A204.1 (cell line): ENCODE measurements at regions not wholly inside any gene's neighbourhood (a gene's known extent, or its start where the extent isn't known, plus 50 kb on each side); places are given as distances from the start of the nearest gene placed in this dataset.
"Not testable (repeated sequence)": the region's sequence is repeated elsewhere in the genome, so short reads cannot be mapped to it uniquely, and the experiment has no call there.

Experiments
- FAIRE-seq: peaks from 2 replicates; lab custom pipeline; 2012; peaks lifted over from hg19 to GRCh38; lab: Jason Lieb, UNC

GRCh38 chr2:203585516-203585915 is 50.4 kb upstream of the RAPH1 start:
- FAIRE-seq, result no peak

DNA sequence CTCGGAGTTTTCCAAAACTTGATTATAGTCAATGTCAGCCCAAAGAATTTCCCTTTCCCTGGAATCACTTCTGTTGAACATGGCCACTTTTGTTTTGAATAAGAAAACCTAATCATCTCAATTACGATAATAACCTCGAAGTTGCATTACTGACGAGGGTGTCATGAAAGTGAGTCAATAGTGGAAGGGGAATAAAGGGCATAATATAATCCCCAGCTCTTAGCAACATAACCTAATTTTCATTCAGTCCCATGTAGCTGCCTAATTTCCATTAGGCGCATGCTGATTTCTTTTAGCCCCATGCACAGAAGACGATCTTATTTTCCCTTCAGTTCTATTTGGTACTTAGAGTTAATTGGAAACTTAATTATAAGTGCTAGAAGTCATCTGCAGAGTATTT is 51.1 kb upstream of the RAPH1 start:
- FAIRE-seq, result no peak

- no peak for FAIRE-seq
These were observed 51.6 kb upstream of the RAPH1 start for GRCh38 chr2:203586696-203587095.

DNA sequence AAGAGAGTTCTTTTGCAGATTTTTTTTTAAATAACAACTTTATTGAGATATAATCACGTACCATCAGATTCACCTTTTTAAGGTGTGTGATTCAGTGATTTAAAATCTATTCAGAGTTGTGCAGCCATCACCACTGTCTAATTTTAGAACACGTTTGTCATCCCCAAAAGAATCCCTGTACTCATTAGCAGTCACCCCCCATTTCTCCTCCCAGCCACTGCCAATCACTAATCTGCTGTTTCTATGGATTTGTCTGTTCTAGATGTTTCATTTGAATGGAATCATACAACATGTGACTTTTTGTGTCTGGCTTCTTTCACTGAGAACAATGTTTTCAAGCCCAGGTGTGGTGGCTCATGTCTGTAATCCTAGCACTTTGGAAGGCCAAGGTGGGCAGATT is 55.4 kb upstream of the RAPH1 start:
- FAIRE-seq, result no peak

DNA sequence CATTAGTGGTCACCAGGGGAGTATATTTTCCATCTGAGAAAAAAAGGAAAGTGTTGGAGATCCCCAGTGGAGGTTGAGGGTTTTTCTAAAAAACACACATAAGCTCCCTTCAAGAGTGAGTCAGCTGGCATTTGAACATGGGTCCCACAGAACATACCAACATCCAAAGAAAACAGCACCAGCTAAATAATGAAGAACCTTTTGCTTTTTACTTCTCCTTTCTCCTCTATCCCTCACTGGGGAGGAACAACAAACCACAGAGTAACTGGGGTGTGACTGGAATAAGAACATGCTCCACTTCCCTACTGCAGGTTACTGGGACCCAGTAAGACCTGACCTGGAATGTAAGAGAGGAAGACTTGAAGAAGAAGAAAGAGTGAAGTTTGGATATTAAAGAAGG is 56.5 kb upstream of the RAPH1 start:
- no peak for FAIRE-seq

GRCh38 chr2:203592470-203592869 is 57.4 kb upstream of the RAPH1 start:
- FAIRE-seq, result no peak

- FAIRE-seq, result no peak
These were observed 59.4 kb upstream of the RAPH1 start for GRCh38 chr2:203594541-203594940.

DNA sequence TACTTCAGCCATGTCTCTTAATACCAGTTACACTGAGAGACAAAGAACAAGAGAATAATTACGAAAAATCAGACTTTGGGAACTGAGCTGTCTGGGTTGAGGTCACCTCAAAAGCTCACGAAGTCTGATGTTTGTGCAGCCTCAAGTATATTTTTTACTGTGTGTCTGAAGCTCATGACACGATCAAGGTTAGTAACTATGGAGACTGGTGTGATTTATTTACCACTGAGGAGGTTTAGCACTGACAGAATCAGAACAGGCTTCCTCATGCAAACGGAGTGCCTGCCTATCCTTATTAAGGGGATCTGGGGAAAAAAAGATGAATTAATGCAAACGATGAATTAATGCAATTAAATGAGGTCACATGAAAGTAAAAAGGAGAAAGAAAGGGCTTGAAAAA is 61.1 kb upstream of the RAPH1 start:
- no peak for FAIRE-seq

DNA sequence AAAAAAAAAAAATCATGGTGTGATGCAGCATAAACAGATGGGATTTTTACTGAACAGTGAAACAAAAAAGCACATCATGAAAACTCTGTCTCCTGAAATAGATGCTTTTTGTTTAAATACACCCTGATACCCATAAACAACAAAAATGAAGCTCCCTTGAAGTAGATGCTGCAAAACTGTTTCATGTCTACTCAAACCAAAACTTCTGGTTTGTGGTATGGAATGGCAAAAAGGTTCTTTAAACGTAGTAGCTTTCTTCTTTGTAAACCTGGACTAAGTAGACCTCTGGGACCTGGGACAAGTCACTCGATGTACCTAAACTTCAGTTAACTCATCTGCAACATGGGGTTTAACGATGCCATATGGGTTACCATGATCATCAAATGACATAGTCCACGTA is 64.4 kb upstream of the RAPH1 start:
- FAIRE-seq, result no peak

GRCh38 chr2:203600286-203600685 is 65.2 kb upstream of the RAPH1 start:
- FAIRE-seq, result no peak

DNA sequence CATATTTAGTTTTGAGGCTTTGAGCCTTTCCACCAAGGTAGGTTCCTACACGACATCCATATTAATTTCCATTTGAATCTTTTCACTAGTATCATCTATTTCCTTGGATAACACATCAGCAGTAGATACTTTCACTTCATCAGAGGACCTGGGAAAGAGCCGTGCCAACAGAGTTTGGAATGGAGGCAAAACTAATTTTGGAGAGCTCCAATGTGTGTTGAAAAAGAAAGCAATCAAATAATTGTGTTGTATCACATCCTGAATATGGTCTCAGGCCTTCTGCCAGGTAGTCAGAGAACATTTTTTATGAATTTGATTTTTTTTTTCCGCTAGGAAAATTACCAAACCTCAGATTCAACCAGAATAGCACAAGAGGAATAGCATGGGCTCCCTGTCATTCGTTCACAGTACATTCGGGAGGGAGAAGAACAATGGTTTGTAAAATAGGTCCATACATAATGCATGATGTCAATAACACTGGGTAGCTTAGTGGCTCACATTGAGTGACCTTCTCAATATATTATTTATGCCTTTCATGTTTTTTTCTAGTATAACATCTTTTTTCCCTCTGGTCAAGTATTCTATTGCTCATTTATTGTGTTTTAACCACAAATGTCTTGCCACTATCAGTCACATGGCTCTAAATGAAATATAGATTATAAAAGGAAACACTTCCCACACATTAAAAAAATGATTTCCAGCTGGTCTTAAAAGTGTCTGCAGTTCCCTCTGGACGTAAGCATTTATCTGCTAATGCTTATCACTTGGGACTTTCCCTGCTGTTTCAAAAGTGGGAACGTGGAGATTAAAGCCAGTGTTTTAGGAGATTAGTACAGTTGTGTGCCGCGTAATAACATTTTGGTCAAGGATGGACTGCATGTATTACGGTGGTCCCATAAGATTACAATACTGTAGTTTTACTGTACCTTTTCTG is 68.6 kb upstream of the RAPH1 start:
- no peak for FAIRE-seq

DNA sequence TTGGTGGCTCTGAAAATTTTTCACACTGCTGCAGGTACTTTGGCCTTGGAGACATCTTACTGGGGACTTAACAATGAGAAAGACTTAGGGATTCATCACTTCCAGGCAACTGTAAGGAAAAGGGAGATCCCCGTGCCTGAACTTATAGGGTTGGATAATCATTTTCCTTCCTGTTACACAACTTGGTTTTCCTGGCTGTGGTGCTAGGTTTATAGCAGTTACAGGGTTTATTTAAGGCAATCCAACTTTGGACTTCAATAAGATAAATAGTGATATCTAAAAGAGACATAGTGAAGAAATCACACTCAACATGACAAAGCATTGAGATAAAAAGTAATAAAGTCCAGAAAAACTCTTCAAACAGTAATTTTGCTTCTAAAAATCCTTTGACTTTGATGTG is 70.2 kb upstream of the RAPH1 start:
- no peak for FAIRE-seq

DNA sequence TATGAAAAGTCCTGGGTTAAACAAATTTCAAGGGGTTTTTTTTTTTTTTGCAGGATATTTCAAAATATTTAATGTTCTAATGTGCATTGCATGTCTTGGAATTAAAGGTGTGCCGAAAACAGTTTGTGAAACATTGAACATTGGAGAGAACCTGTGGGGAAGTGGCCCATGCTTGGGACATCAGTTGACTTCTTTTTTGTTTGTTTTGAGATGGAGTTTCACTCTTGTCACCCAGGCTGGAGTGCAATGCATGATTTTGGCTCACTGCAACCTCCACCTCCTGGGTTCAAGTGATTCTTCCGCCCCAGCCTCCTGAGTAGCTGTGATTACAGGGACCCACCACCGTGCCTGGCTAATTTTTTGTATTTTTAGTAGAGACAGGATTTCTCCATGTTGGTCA is 71.0 kb upstream of the RAPH1 start:
- no peak for FAIRE-seq

- FAIRE-seq, result no peak
These were observed 75.5 kb upstream of the RAPH1 start for GRCh38 chr2:203610558-203610957.

DNA sequence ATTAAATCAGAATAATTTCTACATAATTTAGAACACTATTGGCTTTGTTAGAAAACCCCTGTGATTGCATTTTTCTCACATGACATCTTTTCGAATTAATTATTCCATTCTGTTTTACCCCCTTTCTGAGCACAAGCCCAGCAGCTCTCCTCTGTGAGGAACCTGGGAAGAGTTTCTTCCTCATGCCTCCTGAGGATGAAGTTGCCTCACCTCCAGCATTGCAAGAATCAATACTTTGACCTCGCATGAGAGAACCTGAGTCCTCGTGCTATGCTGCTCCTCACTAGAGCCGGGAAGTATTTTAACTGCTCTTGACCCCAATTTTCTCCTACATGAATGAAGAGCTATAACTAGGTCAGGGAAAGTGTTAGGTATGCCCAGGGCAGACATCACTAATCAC is 77.1 kb upstream of the RAPH1 start:
- no peak for FAIRE-seq

- no peak for FAIRE-seq
These were observed 84.3 kb upstream of the RAPH1 start for GRCh38 chr2:203619267-203619878.

DNA sequence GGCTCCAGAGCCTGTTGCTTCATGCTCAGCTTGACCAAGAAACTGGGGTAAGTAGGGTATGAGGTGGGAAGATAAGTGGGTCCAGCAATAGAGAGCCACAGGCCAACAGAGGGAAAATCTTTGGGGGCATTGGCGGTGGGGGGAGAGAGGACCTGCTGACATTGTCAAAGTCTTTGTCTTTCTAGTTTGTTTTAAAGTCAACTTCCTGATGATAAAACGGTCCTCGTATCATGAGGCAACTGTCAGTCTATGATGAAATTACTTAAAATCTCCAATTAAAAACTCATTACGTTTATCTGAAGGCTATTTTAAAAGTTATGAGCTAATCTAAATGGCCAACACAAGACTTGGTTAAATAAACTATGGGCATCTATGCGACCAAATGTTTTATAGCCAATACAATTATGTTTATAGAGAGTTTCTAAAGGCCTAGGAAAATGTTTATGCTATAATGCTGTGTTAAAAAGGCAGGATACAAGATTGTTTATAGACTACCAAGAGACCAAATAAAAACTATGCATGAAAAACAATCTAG is 84.4 kb upstream of the CD28 start:
- FAIRE-seq, result no peak

DNA sequence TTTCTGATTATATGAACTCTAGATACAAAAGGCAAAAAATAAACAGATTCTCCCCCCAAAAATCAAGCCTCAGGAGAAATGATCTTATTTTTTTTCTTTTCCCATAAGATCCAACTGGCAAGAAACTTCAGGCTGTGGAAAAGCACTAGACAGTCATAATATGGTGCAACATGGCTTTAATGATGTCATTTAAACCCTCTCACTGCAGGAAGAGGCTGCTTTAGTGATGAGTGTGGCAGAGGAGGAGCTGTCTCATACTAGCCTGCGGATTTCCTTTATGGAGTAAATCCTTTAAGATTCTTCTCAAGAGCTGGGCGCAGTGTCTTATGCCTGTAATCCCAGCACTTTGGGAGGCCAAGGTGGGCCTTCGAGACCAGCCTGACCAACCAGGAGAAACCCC is 83.3 kb upstream of the CD28 start:
- FAIRE-seq, result no peak

DNA sequence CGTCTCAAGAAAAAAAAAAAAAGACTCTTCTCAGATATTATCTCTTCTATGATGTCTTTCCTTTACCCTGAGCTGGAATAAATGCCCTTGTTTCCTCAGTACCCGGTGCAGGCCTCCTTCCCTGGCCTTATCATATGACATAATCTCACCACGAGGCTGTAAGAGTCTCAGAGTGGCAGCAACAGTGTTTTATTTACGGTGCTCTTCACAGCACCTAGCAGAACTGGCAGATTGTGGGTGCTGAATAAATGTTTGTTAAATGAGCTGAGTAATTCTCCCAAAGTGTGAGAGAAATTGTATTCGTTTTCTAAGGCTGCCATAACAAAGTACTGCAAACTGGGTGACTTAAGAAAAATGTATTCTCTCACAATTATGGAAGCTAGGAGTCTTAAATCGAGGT is 82.8 kb upstream of the CD28 start:
- no peak for FAIRE-seq

GRCh38 chr2:203625701-203626100 is 80.7 kb upstream of the CD28 start:
- no peak for FAIRE-seq

DNA sequence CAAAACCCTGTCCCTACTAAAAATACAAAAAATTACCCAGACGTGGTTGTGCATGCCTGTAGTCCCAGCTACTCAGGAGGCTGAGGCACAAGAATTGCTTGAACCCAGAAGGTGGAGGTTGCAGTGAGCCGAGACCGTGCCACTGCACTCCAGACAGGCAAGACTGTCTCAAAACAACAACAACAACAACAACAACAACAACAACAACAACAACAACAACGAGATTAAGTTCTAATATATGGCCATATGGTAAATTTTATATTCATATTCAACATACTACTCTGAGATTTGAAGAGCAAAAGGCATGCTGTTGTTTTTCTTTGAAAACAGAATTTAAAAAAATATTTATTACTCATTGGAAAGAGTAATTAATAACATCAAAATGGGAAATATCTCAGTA is 80.2 kb upstream of the CD28 start:
- not testable (repeated sequence) for FAIRE-seq

- FAIRE-seq, result no peak
These were observed 79.3 kb upstream of the CD28 start for GRCh38 chr2:203626952-203627681.

DNA sequence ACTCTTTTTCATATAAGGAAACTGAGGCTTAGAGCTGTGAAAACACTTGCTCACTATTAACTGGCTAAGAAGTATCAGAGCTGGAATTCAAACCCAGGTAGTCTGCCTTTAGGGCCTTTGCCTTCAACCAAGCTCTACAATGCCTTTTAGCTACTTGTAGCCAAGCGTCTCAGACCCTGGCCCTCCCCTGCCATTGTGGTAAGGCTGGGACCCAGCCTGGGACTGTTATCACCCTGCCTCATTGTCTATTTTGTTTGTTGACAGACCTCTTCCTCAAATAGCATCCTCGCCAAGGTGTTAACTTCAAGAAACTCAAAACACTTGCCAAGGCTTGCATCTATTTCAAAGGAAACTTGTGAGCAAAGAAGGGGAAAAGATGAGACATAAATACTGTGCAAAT is 76.7 kb upstream of the CD28 start:
- no peak for FAIRE-seq
